ENCODE measurements at regions not wholly inside any gene's neighbourhood (a gene's known extent, or its start where the extent isn't known, plus 50 kb on each side); places are given as distances from the start of the nearest gene placed in this dataset.

DNA sequence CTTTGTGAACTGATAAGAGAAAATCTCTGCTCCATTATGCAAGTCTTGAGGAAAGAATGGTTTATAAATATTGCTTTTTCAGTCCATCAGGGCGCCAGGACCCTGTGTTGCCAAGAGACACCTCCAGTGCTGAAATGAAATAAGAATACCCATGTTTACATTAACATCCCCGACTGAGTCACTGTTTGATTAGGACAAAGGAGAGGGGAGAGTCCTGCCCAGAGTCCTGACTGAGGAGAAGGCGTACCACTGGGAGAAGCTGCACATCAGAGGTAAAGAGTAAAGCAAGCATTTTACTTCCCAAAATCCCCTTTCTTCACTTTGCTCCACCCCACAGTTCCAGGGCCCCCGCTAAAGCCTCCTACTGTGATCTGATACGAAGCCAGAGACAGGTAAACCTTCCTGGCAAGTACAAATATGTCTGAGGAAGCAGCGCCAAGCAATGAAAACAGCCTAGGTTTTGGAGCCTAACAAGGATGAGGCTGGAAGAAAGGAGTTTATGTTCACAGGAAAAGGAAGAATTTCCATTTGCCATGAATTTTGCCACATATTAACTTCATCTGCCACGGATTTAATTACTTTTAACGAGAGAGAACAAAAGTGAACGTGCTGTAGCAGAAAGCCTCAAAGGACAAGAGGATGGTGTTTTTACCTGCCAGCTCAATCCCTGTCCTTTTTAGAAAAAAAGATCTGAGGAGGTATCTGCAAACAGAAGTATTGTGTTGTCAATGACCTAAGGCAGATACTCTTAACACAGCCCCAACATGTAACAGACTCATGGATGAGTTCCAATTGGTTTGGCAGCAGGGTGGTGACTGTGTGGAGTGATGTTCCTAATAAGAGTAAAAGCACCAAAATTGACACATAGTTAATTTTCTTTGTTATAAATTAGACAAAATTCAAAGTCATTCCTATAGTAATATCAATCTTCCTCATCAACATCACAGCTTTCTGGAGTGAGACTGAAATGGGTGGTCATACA is 209.4 kb upstream of the TLE4 start:
- no peaks in the 10 kb centered on the region for H3K4me1 ChIP-seq
- no peaks in the 10 kb centered on the region for H3K9me3 ChIP-seq
- no peak for DNase-seq
- intact Hi-C loops (cut with DNase I): no loop called here
- H3K27ac ChIP-seq: no peak overlapping the region
- WGBS, 2 donors: 36 to 39% methylated on average over 9 of the region's 9 CpGs
- TF ChIP-seq, protein P1, sequence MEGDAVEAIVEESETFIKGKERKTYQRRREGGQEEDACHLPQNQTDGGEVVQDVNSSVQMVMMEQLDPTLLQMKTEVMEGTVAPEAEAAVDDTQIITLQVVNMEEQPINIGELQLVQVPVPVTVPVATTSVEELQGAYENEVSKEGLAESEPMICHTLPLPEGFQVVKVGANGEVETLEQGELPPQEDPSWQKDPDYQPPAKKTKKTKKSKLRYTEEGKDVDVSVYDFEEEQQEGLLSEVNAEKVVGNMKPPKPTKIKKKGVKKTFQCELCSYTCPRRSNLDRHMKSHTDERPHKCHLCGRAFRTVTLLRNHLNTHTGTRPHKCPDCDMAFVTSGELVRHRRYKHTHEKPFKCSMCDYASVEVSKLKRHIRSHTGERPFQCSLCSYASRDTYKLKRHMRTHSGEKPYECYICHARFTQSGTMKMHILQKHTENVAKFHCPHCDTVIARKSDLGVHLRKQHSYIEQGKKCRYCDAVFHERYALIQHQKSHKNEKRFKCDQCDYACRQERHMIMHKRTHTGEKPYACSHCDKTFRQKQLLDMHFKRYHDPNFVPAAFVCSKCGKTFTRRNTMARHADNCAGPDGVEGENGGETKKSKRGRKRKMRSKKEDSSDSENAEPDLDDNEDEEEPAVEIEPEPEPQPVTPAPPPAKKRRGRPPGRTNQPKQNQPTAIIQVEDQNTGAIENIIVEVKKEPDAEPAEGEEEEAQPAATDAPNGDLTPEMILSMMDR (IDR thresholded peaks at IDR 0.05): no peak
- TF ChIP-seq POLR2A (IDR thresholded peaks at IDR 0.05): no peak
- H3K36me3 ChIP-seq: no peaks in the 10 kb centered on the region
- no peak overlapping the region for H3K4me3 ChIP-seq (replicated peaks in 1 of 3)
- no peaks in the 10 kb centered on the region for H3K27me3 ChIP-seq

DNA sequence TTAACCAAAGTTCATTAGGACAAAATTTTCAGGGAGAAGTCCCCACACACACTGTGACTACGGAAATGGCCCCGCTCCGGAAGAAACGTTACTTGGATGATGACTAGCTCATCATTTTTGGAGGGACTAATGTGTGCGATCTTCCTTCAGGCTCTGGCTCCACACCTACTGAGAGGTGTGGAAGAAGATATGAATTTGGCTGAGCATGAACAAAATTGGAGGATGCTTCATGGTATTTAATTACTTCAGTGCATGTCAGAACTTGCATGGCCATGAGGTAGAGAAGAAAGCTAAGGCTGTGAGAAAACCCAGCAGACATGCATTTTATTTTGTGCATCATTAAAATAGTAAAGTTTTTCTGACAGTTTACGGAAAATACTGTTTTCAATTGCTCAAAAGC is 202.1 kb upstream of the TLE4 start:
- 92 to 93% methylated on average over 6 of the region's 6 CpGs for WGBS, 2 donors
- DNase-seq: no peak
- TF ChIP-seq, protein P1 (IDR thresholded peaks at IDR 0.05): no peak
- TF ChIP-seq POLR2A (IDR thresholded peaks at IDR 0.05): no peak
- no peak overlapping the region for H3K27ac ChIP-seq
- intact Hi-C loops (cut with DNase I): no loop called here
- H3K4me3 ChIP-seq (replicated peaks in 1 of 3): no peak overlapping the region
- no peaks in the 10 kb centered on the region for H3K27me3 ChIP-seq
- H3K36me3 ChIP-seq: no peaks in the 10 kb centered on the region
- no peaks in the 10 kb centered on the region for H3K4me1 ChIP-seq
- H3K9me3 ChIP-seq: no peaks in the 10 kb centered on the region

DNA sequence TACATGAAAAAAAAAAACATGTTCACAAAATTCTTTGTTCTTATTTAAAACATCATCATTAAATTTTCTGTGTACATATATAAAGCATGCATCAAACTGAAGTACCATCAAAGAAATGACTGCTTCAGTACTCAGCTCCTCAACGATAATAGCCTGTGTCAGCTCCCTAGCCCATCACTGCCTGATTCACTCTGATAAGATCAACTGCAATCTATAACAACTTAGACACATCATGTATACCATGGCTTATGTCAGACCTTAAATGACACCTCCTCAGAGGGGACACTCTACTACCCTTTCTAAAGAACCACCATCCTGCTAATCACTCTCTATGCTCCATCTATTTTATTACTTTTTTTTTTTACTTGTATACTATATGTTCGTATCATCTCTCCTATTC is 200.5 kb upstream of the TLE4 start:
- WGBS, 2 donors: 71 to 76% methylated on average over 2 of the region's 2 CpGs
- no peak overlapping the region for H3K4me3 ChIP-seq (replicated peaks in 1 of 3)
- no peaks in the 10 kb centered on the region for H3K27me3 ChIP-seq
- no peaks in the 10 kb centered on the region for H3K9me3 ChIP-seq
- DNase-seq: no peak
- H3K27ac ChIP-seq: no peak overlapping the region
- intact Hi-C loops (cut with DNase I): no loop called here
- TF ChIP-seq, protein P1 (IDR thresholded peaks at IDR 0.05): no peak
- TF ChIP-seq POLR2A (IDR thresholded peaks at IDR 0.05): no peak
- no peaks in the 10 kb centered on the region for H3K4me1 ChIP-seq
- no peaks in the 10 kb centered on the region for H3K36me3 ChIP-seq

DNA sequence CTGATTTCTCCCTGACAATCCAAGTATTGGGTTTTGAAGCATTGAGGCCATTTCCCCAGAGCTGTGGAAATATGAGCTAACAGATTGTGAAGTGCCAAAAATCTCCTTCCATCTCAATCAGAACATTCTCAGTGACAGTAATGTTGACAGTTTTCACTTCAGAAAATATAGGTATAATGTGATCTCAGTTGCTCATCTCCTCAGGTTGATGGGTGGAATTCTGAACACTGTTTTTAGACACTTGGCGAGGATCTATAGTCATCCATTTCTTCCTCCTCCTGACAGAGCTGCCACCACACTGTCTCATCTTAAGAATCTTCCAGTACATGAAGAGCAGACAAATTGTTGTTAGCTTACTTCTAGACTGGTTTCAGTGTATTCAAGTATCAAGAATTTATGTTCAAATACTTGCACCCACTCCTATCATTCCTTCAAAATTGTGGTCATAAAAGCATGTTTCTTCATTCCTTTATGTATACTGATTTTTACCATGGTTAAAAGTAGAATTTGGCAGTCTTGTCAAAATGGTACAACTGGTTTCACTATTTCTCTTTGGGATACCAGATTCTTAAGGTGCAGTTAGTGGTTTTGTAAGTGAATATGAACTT is 199.7 kb upstream of the TLE4 start:
- TF ChIP-seq, protein P1 (IDR thresholded peaks at IDR 0.05): no peak
- no peak for TF ChIP-seq POLR2A (IDR thresholded peaks at IDR 0.05)
- 88 to 96% methylated on average over 1 of the region's 1 CpG for WGBS, 2 donors
- Histone ChIP-seq H3K9me3 (no peaks in the 10 kb centered on the region), H3K27ac (no peak overlapping the region), H3K27me3 (no peaks in the 10 kb centered on the region), H3K4me3 (replicated peaks in 1 of 3) (no peak overlapping the region), H3K36me3 (no peaks in the 10 kb centered on the region), H3K4me1 (no peaks in the 10 kb centered on the region)
- intact Hi-C loops (cut with DNase I): no loop called here
- DNase-seq: no peak

DNA sequence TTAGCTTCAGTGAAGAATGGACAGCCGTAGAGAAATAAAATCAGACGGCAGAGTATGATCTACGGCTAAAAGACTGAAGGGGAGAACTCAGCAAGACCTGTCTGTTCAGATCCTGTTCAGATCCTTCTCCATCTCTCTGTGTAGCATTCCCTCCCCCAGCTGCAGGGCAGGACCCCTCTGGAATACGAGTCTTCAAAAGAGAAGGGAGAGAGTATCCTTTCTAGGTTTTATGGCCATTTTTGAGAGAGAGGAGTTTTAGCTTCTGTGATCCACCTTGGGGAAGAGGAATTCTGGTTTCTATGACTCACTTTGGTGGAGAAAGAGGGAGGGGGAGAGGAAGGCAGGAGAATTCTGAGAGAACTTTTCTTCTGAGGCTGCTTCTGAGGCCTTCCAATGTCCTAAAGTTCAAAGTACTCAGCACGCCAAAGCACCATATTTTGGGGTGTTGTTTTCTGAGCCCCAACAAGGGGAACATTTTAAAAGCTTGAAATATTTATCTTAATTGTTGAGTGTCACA is 194.4 kb upstream of the TLE4 start:
- WGBS, 2 donors: 87 to 89% methylated on average over 5 of the region's 5 CpGs
- Histone ChIP-seq H3K27me3 (no peaks in the 10 kb centered on the region), H3K4me1 (no peaks in the 10 kb centered on the region), H3K27ac (no peak overlapping the region), H3K9me3 (no peaks in the 10 kb centered on the region), H3K4me3 (replicated peaks in 1 of 3) (no peak overlapping the region), H3K36me3 (no peaks in the 10 kb centered on the region)
- TF ChIP-seq POLR2A (IDR thresholded peaks at IDR 0.05): no peak
- TF ChIP-seq, protein P1 (IDR thresholded peaks at IDR 0.05): no peak
- intact Hi-C loops (cut with DNase I): no loop called here
- no peak for DNase-seq

Data from thyroid gland (tissue), 4 donors.